GM18873 (cell line): ENCODE measurements at regions not wholly inside any gene's neighbourhood (a gene's known extent, or its start where the extent isn't known, plus 50 kb on each side); places are given as distances from the start of the nearest gene placed in this dataset.

Source experiments
- ATAC-seq: cut with Tn5 transposase; IDR thresholded peaks from one replicate; pipeline ENCODE4 v1.9.1; 2021; ENCODE audit warnings: mild to moderate bottlenecking, moderate library complexity, moderate number of reproducible peaks; ENCODE audit not compliant: unreplicated experiment, low FRiP score

- peak; percentile 67 for ATAC-seq
Observed at GRCh38 chr6:150813319-150813992, 52.0 kb upstream of the MTHFD1L start.

GRCh38 chr6:150813993-150814359, 51.5 kb upstream of the MTHFD1L start:
- ATAC-seq: peak; percentile 46
